ENCODE measurements at regions not wholly inside any gene's neighbourhood (a gene's known extent, or its start where the extent isn't known, plus 50 kb on each side); places are given as distances from the start of the nearest gene placed in this dataset.
"Not testable (repeated sequence)": the region's sequence is repeated elsewhere in the genome, so short reads cannot be mapped to it uniquely, and the experiment has no call there.

- H3K9me3 ChIP-seq (ENCODE audit: insufficient read depth, low read length): no peaks in the 10 kb centered on the region
- no peaks in the 10 kb centered on the region for H3K36me3 ChIP-seq (ENCODE audit: insufficient read depth, insufficient read length, low read length)
- H3K4me3 ChIP-seq (ENCODE audit: insufficient read length, low read depth): no peak overlapping the region
- H3K4me1 ChIP-seq (ENCODE audit: insufficient read depth, insufficient read length): no peaks in the 10 kb centered on the region
- TF ChIP-seq ZNF274 (IDR thresholded peaks at IDR 0.05; ENCODE audit: low read depth, low read length) (no peak), SUZ12 (IDR thresholded peaks at IDR 0.05; ENCODE audit: extremely low read depth, insufficient read depth, insufficient read length) (no peak), YY1 (IDR thresholded peaks at IDR 0.05; ENCODE audit: insufficient read depth, insufficient read length) (no peak)
- no peak for DNase-seq (ENCODE audit: low read depth, low spot score)
- H3K9ac ChIP-seq (ENCODE audit: insufficient read length, low read depth): no peak overlapping the region
- H3K27me3 ChIP-seq (ENCODE audit: insufficient read depth, insufficient read length): no peaks in the 10 kb centered on the region
Measured at GRCh38 chr6:86440608-86441007, 496.7 kb upstream of the HTR1E start.

DNA sequence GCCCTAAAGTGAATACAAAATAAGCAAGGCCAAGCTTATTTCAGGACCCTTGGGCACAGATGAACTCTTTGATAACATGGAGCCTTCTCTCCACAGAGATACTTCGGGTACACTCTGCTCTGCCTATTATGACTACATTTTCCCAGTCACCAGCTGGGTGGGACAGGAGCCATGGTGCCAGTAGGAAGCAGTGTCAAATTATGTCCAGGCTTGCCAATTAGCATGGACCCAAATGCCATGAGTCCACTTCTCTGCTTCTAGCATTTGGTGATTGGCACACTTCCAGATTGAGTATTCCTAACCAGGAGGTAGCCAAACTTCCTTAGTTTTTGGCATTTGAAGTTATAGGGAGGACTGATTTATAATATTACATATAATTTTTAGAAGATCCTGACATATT, 513.8 kb upstream of the HTR1E start:
- Histone ChIP-seq H3K9me3 (ENCODE audit: insufficient read depth, low read length) (no peaks in the 10 kb centered on the region), H3K4me1 (ENCODE audit: insufficient read depth, insufficient read length) (no peaks in the 10 kb centered on the region), H3K36me3 (ENCODE audit: insufficient read depth, insufficient read length, low read length) (no peaks in the 10 kb centered on the region), H3K27me3 (ENCODE audit: insufficient read depth, insufficient read length) (no peaks in the 10 kb centered on the region), H3K9ac (ENCODE audit: insufficient read length, low read depth) (no peak overlapping the region), H3K4me3 (ENCODE audit: insufficient read length, low read depth) (no peak overlapping the region)
- DNase-seq (ENCODE audit: low read depth, low spot score): no peak
- TF ChIP-seq YY1 (IDR thresholded peaks at IDR 0.05; ENCODE audit: insufficient read depth, insufficient read length) (no peak), ZNF274 (IDR thresholded peaks at IDR 0.05; ENCODE audit: low read depth, low read length) (no peak), SUZ12 (IDR thresholded peaks at IDR 0.05; ENCODE audit: extremely low read depth, insufficient read depth, insufficient read length) (no peak)

DNA sequence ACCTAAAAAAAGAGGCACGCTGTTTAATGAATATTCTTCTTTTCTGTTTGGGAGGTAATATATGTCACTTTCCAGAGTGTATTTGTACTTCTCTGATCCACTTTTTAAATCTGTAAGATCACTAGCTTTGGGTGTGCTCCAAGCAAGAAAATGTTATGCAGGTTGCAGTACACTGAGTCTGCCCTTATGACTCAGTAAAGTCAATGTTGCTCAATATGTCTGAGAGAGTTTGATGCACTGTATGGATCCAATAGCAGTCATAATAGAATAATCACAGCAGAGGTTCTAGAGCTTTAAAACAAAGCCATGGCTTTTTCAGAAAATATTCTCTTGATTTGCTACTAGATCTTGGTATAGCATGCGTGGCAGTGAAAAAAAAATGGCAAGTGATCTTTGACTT, 525.3 kb upstream of the HTR1E start:
- no peak for DNase-seq (ENCODE audit: low read depth, low spot score)
- Histone ChIP-seq H3K4me3 (ENCODE audit: insufficient read length, low read depth) (no peak overlapping the region), H3K9ac (ENCODE audit: insufficient read length, low read depth) (no peak overlapping the region), H3K4me1 (ENCODE audit: insufficient read depth, insufficient read length) (no peaks in the 10 kb centered on the region), H3K27me3 (ENCODE audit: insufficient read depth, insufficient read length) (no peaks in the 10 kb centered on the region), H3K9me3 (ENCODE audit: insufficient read depth, low read length) (no peaks in the 10 kb centered on the region), H3K36me3 (ENCODE audit: insufficient read depth, insufficient read length, low read length) (no peaks in the 10 kb centered on the region)
- no peak for TF ChIP-seq YY1 (IDR thresholded peaks at IDR 0.05; ENCODE audit: insufficient read depth, insufficient read length)
- no peak for TF ChIP-seq ZNF274 (IDR thresholded peaks at IDR 0.05; ENCODE audit: low read depth, low read length)
- TF ChIP-seq SUZ12 (IDR thresholded peaks at IDR 0.05; ENCODE audit: extremely low read depth, insufficient read depth, insufficient read length): no peak

GRCh38 chr6:86407128-86407527, 530.2 kb upstream of the HTR1E start:
- H3K9me3 ChIP-seq (ENCODE audit: insufficient read depth, low read length): no peaks in the 10 kb centered on the region
- H3K36me3 ChIP-seq (ENCODE audit: insufficient read depth, insufficient read length, low read length): no peaks in the 10 kb centered on the region
- H3K27me3 ChIP-seq (ENCODE audit: insufficient read depth, insufficient read length): no peaks in the 10 kb centered on the region
- H3K4me3 ChIP-seq (ENCODE audit: insufficient read length, low read depth): no peak overlapping the region
- TF ChIP-seq ZNF274 (IDR thresholded peaks at IDR 0.05; ENCODE audit: low read depth, low read length): no peak
- TF ChIP-seq YY1 (IDR thresholded peaks at IDR 0.05; ENCODE audit: insufficient read depth, insufficient read length): no peak
- TF ChIP-seq SUZ12 (IDR thresholded peaks at IDR 0.05; ENCODE audit: extremely low read depth, insufficient read depth, insufficient read length): no peak
- H3K9ac ChIP-seq (ENCODE audit: insufficient read length, low read depth): no peak overlapping the region
- H3K4me1 ChIP-seq (ENCODE audit: insufficient read depth, insufficient read length): no peaks in the 10 kb centered on the region
- DNase-seq (ENCODE audit: low read depth, low spot score): no peak

- not testable (repeated sequence) for H3K9ac ChIP-seq (ENCODE audit: insufficient read length, low read depth); H3K4me3 ChIP-seq (ENCODE audit: insufficient read length, low read depth)
Measured at GRCh38 chr6:86392850-86393249, 544.5 kb upstream of the HTR1E start.

GRCh38 chr6:86380571-86381125, 556.7 kb upstream of the HTR1E start:
- TF ChIP-seq ZNF274 (IDR thresholded peaks at IDR 0.05; ENCODE audit: low read depth, low read length): no peak
- TF ChIP-seq YY1 (IDR thresholded peaks at IDR 0.05; ENCODE audit: insufficient read depth, insufficient read length): no peak
- no peak for TF ChIP-seq SUZ12 (IDR thresholded peaks at IDR 0.05; ENCODE audit: extremely low read depth, insufficient read depth, insufficient read length)
- no peaks in the 10 kb centered on the region for H3K36me3 ChIP-seq (ENCODE audit: insufficient read depth, insufficient read length, low read length)
- DNase-seq (ENCODE audit: low read depth, low spot score): no peak
- H3K9me3 ChIP-seq (ENCODE audit: insufficient read depth, low read length): no peaks in the 10 kb centered on the region
- no peak overlapping the region for H3K9ac ChIP-seq (ENCODE audit: insufficient read length, low read depth)
- H3K27me3 ChIP-seq (ENCODE audit: insufficient read depth, insufficient read length): no peaks in the 10 kb centered on the region
- no peaks in the 10 kb centered on the region for H3K4me1 ChIP-seq (ENCODE audit: insufficient read depth, insufficient read length)
- H3K4me3 ChIP-seq (ENCODE audit: insufficient read length, low read depth): no peak overlapping the region

More at GRCh38 chr6:86392850-86393249, 544.5 kb upstream of the HTR1E start:
- not testable (repeated sequence) for H3K27me3 ChIP-seq (ENCODE audit: insufficient read depth, insufficient read length); H3K36me3 ChIP-seq (ENCODE audit: insufficient read depth, insufficient read length, low read length); DNase-seq (ENCODE audit: low read depth, low spot score); H3K4me1 ChIP-seq (ENCODE audit: insufficient read depth, insufficient read length)
- peaks cover 14% of the 10 kb centered on the region for H3K9me3 ChIP-seq (ENCODE audit: insufficient read depth, low read length)

DNA sequence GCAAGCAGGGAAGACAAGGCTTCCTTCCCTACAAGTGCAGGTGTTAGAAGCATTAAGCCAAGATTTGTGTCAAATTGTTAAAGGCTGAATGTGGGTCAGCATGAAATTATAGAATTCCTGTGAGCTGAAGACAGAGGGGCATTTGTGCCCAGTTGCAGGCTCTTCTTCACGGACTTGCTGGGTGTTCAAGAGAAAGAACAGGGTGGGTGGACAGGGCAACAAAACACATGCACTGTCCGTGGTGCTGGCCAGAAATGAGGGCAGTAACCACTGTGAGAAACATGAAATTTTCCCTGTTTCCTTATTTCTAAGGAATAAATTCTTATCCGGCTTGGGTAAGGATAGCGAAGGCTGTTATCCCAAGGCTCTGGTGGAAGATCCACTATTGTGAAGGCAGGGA, 579.5 kb upstream of the HTR1E start:
- TF ChIP-seq ZNF274 (IDR thresholded peaks at IDR 0.05; ENCODE audit: low read depth, low read length) (no peak), SUZ12 (IDR thresholded peaks at IDR 0.05; ENCODE audit: extremely low read depth, insufficient read depth, insufficient read length) (no peak), YY1 (IDR thresholded peaks at IDR 0.05; ENCODE audit: insufficient read depth, insufficient read length) (no peak)
- Histone ChIP-seq H3K4me3 (ENCODE audit: insufficient read length, low read depth) (no peak overlapping the region), H3K27me3 (ENCODE audit: insufficient read depth, insufficient read length) (no peaks in the 10 kb centered on the region), H3K9ac (ENCODE audit: insufficient read length, low read depth) (no peak overlapping the region), H3K36me3 (ENCODE audit: insufficient read depth, insufficient read length, low read length) (no peaks in the 10 kb centered on the region), H3K9me3 (ENCODE audit: insufficient read depth, low read length) (no peaks in the 10 kb centered on the region), H3K4me1 (ENCODE audit: insufficient read depth, insufficient read length) (no peaks in the 10 kb centered on the region)
- DNase-seq (ENCODE audit: low read depth, low spot score): no peak

DNA sequence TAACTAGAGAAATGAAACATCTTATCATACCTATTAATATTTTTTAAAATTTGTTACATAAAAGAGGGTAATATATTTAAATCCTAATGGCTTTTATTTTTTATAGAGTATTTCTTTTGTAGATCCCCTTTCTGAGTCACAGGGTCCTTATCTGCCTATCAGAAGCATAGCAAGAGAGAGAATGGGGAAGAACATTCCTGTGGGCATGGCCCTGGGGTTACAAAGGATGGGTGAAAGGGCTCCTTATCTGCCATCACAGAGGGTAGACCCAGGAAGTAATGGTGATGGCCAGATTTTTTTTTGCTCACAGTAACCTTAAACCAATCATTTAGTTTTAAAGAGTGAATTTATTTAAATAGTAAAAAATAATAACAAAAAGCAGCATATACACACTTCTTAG, 582.1 kb upstream of the HTR1E start:
- Histone ChIP-seq H3K4me1 (ENCODE audit: insufficient read depth, insufficient read length) (no peaks in the 10 kb centered on the region), H3K4me3 (ENCODE audit: insufficient read length, low read depth) (no peak overlapping the region), H3K9me3 (ENCODE audit: insufficient read depth, low read length) (no peaks in the 10 kb centered on the region), H3K36me3 (ENCODE audit: insufficient read depth, insufficient read length, low read length) (no peaks in the 10 kb centered on the region), H3K9ac (ENCODE audit: insufficient read length, low read depth) (no peak overlapping the region), H3K27me3 (ENCODE audit: insufficient read depth, insufficient read length) (no peaks in the 10 kb centered on the region)
- DNase-seq (ENCODE audit: low read depth, low spot score): no peak
- TF ChIP-seq ZNF274 (IDR thresholded peaks at IDR 0.05; ENCODE audit: low read depth, low read length) (no peak), SUZ12 (IDR thresholded peaks at IDR 0.05; ENCODE audit: extremely low read depth, insufficient read depth, insufficient read length) (no peak), YY1 (IDR thresholded peaks at IDR 0.05; ENCODE audit: insufficient read depth, insufficient read length) (no peak)

Data from NT2/D1 (cell line).